ENCODE measurements at regions not wholly inside any gene's neighbourhood (a gene's known extent, or its start where the extent isn't known, plus 50 kb on each side); places are given as distances from the start of the nearest gene placed in this dataset.

DNA sequence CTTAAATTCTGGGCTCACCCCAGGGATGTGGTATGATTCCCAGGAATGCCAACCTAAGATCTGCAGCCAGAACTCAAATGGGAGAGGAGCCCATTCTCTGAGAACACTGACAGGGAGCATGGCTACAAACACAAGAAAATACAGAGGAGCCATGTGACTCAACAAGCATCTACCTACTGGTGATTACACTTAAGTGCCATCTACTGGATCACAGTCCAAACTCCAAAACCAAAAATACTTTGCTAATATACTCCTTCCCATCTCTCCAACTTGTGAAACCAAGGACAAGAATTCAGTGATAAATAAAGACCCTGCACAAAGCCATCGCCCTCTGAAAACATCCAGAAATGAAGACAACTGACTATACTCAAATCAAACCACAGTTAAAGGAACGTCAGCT is 116.9 kb downstream of the NR4A2 start:
- TF ChIP-seq, protein P1, sequence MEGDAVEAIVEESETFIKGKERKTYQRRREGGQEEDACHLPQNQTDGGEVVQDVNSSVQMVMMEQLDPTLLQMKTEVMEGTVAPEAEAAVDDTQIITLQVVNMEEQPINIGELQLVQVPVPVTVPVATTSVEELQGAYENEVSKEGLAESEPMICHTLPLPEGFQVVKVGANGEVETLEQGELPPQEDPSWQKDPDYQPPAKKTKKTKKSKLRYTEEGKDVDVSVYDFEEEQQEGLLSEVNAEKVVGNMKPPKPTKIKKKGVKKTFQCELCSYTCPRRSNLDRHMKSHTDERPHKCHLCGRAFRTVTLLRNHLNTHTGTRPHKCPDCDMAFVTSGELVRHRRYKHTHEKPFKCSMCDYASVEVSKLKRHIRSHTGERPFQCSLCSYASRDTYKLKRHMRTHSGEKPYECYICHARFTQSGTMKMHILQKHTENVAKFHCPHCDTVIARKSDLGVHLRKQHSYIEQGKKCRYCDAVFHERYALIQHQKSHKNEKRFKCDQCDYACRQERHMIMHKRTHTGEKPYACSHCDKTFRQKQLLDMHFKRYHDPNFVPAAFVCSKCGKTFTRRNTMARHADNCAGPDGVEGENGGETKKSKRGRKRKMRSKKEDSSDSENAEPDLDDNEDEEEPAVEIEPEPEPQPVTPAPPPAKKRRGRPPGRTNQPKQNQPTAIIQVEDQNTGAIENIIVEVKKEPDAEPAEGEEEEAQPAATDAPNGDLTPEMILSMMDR (IDR thresholded peaks at IDR 0.05): no peak
- no peak for TF ChIP-seq ZFX (IDR thresholded peaks at IDR 0.05; ENCODE audit: borderline replicate concordance)
- H3K27ac ChIP-seq: no peak overlapping the region

DNA sequence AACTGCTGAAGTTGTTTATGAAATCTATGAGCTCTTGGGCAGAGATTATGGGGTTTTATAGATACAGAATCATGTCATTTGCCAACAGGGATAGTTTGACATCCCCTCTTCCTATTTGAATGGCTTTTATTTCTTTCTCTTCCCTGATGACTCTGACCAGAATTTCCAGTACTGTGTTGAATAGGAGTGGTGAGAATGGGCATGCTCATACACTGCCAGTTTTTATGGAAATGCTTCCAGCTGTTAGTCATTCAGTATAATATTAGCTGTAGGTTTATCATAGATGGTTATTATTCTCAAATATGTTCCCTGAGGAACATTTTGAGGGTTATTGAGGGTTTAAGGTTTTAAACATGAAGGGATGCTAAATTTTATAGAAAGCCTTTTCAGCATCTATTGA is 121.2 kb downstream of the NR4A2 start:
- TF ChIP-seq, protein P1 (IDR thresholded peaks at IDR 0.05): no peak
- no peak for TF ChIP-seq ZFX (IDR thresholded peaks at IDR 0.05; ENCODE audit: borderline replicate concordance)
- H3K27ac ChIP-seq: no peak overlapping the region

DNA sequence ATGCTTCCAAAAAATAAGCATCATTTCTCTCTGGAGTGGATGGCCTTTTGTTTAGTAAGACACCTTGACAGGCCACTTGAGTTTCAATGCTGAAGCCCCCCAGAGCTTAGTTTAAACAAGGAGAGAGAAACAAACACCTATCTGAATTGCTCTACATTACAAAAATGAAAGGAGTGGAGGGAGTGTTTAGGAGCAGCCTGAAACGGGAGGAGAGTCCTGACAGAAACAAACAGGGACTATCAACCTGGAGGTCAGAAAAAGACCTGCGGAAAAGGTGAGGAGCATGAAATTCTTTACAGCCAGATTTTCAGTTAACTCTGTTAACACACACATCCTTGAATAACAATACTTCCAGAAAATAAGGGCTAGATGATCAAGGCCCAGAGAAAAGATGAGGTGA is 126.2 kb downstream of the NR4A2 start:
- no peak overlapping the region for H3K27ac ChIP-seq
- TF ChIP-seq, protein P1 (IDR thresholded peaks at IDR 0.05): no peak

DNA sequence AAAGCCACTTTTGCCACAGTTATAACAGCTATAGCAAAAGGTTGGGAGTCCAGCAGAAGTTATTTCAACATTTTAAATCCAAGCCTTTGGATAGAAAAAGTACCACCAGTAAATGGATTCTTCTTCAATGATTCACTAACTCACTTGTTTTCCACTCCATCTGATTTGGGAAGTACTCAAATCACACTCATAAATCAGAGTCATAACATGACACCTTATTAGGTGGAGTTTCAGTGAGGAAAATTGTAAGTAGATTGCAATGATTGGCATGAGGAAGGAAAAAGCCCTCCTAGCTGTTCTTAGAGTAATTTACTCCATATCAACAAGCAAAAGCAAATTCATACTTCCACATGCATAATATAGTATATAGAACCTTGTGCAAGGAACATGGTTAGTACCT is 132.9 kb downstream of the NR4A2 start:
- TF ChIP-seq ZFX (IDR thresholded peaks at IDR 0.05; ENCODE audit: borderline replicate concordance): no peak
- TF ChIP-seq, protein P1 (IDR thresholded peaks at IDR 0.05): no peak
- no peak overlapping the region for H3K27ac ChIP-seq

DNA sequence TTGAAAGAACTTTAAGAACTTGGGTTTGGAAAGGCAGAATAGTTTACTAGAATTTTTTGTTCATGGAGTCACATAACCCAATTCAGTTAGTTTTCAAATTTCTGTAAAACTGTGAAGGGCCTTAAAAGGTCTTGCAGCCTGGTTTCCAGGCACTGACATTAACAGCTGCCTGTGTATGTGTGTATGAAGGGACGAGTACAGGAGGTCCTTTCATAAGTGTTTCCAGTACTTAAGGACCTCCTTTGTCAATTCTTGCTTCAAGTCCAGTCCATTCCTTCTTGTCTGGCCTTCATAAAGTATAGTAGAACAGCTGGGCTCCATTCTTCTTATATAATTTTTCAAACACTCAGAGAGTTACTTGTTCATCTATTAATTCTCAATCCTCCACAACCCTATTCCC is 136.5 kb downstream of the NR4A2 start:
- TF ChIP-seq, protein P1 (IDR thresholded peaks at IDR 0.05): no peak
- TF ChIP-seq ZFX (IDR thresholded peaks at IDR 0.05; ENCODE audit: borderline replicate concordance): no peak
- no peak overlapping the region for H3K27ac ChIP-seq

DNA sequence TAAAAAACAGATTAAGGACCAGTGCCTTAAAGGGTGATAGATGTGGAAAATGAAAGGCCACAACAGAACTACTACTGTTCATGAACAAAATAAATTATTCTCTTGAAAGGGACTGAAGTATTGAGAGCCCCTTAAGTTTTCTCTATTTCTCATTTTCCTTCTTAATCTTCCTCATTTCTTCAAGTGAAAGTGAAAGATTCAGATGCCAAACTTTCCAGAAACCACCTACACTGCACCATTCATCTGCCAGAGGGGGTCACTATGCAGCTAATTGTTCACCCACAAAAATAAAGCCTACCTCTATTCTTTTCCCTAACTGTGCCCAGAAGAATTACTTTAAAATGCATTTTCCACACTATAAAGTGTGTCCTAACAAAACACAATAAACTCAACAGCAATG is 140.1 kb downstream of the NR4A2 start:
- TF ChIP-seq, protein P1 (IDR thresholded peaks at IDR 0.05): no peak
- TF ChIP-seq ZFX (IDR thresholded peaks at IDR 0.05; ENCODE audit: borderline replicate concordance): no peak
- no peak overlapping the region for H3K27ac ChIP-seq

DNA sequence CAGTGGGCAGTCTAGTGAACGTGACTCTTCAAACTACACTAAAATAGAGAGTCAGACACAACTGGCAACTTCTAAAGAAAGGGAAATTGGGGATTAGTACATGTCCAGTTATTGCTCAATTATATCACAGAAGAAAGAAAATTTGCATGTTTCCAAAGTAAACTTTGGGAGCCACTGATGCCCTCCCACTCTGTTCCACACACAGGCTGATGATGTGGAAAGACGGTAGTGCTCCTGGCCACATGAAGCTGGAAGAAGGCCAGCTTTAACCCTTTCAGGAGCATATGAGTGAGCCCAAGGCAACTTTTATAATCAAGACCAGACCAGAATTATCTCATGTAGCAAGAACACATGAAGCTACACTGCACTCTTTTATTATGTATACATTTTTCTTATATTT is 141.0 kb downstream of the NR4A2 start:
- no peak overlapping the region for H3K27ac ChIP-seq

More for the DNA sequence above, 141.0 kb downstream of the NR4A2 start:
- TF ChIP-seq, protein P1 (IDR thresholded peaks at IDR 0.05): no peak
- TF ChIP-seq ZFX (IDR thresholded peaks at IDR 0.05; ENCODE audit: borderline replicate concordance): no peak
